ENCODE measurements at regions not wholly inside any gene's neighbourhood (a gene's known extent, or its start where the extent isn't known, plus 50 kb on each side); places are given as distances from the start of the nearest gene placed in this dataset.

DNA sequence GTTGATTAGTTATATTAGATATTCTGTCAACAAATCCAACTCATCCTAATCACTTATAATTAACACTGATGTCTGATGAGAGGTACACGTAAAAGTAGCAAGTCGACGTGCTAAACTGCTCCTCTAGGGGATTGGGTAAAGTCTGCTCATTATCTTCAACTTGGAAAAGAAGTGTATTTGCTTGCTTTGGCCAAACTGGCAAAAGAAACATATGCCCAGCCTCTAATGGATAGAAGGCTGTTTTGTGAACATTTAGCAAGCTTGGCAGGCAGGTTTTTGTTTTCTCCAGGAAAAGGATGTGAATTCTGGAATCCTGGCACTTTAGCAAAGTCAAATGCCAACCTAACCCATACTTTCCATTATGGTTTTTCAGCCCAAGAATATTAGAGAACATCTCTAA lies 264.8 kb downstream of the TBL1XR1 start:
- no peak for DNase-seq (ENCODE audit: low read depth)

DNA sequence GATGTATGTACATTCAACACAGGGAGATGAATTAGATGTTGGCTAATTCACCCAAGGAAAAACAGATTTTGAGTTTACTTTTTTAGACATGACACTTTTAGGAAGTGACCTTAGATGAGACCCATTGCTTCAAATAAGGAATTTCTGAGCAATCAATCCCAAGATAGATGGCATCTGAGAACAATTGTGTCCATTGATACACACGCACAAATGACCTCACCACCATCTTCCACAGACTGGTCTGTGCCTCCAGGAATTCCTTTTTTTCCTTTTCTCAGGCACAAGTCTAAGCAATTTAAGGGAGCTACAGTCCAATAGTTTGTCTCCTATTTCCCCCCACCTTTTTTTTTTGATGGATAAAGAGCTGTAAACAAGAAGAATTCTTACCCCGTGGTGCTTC lies 265.3 kb downstream of the TBL1XR1 start:
- DNase-seq (ENCODE audit: low read depth), result no peak

DNA sequence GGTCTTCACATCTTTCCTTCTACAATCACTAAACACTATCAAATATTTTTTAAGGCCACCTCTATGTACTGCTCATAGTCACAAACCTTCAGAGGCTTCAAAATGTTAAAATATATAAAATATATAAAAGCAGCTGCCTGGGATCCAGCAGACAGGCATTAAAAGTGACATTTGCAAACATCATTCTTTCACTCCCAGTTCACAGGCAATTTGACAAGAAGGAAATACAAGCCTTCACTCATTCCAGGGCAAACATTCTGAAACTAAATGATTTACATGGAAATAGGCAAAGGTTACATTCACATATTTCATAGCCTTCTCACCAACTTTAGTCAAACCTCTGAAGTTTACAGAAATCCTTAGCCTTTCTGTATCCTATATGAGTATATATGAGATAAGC lies 266.3 kb downstream of the TBL1XR1 start:
- DNase-seq (ENCODE audit: low read depth), result no peak

DNA sequence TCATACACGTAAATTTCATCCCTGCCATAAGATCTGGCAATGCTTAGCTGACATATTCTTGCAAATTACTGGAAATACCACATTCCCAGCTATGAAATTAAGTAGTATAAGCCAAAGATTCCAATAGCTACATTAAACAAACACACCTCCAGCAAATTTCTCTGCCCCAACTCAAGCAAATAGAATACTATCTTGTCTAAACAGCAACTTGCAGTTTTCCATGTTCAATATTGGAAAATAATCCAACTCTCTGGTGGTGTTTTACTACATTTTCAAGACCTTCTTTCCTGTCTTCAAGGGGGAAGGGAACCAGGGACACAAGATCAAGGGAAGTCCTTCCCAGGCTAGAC lies 268.7 kb downstream of the TBL1XR1 start:
- no peak for DNase-seq (ENCODE audit: low read depth)

DNA sequence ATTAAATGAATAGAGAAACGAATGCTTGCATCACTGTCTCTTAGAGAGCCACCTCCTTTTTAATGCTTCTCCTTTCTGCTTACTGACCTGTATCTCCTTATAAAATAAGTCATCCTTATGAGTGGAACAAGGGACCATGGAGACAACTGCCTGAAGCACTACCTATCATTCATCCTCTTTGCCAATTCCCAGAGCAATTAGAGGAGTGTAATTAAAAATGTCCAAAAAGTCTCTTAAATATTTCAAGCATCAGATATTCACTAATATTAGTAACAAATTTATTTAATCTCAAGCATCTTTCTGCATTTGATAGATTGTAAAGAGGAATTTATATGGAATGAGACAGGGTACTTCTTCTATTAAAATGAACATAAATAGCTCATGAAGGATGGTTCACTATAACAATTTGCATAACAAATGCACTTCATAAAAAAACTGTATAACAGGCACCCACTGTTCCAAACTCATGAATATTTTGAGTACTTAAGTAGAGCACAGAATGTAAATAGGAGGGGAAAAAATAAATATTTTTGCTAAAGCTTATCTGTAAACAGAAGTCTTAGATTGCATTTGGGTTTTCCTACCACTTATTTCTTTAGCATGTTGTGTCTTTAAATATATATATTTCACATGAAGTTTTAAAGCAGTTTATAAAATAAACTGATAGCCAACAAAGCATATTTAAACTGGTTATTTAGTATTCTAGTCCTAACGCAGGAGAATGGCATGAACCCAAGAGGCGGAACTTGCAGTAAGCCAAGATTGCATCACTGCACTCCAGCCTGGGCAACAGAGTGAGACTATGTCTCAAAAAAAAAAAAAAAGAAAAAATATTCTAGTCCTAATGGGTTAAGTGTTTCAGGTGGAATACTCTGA lies 269.3 kb downstream of the TBL1XR1 start:
- no peak for DNase-seq (ENCODE audit: low read depth)

DNA sequence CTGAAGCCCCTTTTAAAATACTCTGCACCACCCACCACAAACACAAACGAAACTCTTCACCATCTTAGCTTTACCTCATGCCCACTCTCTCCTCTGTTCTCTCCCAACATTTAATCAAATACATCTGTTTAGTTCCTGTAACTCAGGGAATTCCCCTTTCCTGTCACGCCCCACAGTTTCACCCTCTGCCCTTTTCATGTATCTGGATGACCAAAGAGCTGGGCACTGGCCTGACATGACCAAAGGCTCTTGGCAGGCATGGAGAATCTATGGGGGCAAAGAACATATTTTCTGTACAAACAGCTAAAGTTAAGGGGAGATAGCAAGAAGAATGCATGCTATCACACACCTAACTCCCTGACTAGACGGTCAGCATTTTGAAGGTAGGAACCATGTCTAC lies 270.0 kb downstream of the TBL1XR1 start:
- no peak for DNase-seq (ENCODE audit: low read depth)

DNA sequence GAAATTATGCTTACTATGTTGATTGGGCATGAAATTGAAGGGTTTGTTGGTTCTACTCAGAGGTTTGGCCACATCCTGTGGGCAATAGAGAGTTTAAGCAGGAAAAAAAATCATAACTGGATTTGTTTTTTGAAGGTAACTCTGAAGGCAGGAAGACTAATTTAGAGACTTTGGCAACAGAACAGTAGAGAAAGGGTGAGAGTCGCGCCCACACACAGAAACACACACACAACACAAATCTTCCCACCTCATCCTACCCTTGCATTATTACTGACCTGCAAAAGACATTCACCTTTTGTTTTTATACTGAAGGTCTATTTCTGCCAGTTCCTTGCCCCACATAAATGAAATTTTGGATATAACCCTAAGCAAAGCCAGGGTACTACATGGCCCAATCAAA lies 270.6 kb downstream of the TBL1XR1 start:
- no peak for DNase-seq (ENCODE audit: low read depth)

DNA sequence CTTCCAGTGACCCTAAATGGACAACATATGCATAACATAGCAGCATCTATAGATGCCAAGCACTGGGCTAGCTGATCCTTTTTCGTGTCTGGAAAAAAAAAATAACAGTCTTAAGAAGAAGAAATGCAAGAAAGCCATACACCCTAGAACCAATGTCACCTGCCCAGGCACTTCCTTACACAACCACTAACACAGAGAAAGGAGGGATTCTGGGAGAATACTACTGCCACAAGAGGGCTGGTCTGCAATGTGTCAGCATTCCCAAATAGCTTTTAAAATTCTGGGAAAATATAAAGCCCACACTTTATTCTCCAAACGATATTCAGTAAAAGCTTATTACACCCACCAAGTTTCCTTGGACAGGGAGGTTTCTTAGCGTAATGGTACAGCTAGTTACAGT lies 271.2 kb downstream of the TBL1XR1 start:
- DNase-seq (ENCODE audit: low read depth), result no peak

DNA sequence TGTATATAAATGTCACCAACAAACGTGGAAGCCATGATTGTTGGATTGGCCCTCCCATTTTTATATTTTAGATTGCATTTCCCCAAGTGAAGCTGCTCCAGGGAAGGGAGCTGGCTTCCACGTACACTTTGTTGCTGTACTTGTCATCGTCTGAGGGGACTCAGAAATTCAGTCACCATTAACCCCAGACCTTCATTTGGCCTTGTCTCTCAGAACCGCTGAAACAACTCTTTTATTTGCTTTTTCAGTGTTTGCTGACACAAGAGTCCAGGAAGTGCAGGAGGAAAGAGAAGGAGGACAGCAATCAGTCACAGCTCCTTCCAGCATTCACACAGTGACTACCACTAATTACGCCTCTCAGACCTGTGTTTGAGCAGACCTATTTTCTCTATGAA lies 276.5 kb downstream of the TBL1XR1 start:
- no peak for DNase-seq (ENCODE audit: low read depth)

DNA sequence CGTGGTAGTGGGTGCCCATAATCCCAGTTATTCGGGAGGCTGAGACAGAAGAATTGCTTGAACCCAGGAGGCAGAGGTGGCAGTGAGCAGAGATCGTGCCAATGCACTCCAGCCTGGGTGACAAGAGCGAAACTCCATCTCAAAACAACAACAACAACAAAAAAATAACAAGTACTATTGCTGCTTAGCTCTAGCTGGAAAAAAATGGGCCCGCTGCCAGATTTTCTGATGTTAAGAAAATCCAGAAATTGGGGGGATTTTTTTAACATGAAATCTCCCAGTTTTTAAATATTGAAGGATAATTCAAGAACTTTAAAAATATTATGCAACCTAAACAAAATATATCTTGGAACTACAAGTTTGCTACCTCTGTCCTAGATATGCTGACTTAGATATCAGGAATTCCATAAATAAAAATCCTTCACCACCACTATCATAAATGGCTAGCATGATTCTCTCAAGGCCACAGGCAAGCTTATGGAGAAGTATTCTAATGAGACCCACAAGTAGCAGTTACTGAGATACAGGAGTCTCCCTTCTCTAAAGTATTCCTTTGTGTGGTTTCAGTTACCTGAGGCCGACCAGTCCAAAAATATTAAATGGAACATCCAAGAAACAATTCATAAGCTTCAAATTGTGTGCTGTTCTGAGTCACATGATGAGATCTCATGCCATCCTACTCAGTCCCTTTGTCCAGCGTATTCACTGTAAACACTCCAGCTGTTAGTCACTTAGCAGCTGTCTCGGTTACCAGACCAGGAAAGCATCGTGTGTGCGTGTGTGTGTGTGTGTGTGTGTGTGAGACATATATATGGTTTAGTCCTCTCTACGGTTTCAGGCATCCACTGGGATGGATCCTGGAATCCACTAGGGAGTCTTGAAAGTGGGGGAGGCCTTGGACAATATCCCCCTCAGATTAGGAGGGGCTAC lies 277.2 kb downstream of the TBL1XR1 start:
- no peak for DNase-seq (ENCODE audit: low read depth)

DNA sequence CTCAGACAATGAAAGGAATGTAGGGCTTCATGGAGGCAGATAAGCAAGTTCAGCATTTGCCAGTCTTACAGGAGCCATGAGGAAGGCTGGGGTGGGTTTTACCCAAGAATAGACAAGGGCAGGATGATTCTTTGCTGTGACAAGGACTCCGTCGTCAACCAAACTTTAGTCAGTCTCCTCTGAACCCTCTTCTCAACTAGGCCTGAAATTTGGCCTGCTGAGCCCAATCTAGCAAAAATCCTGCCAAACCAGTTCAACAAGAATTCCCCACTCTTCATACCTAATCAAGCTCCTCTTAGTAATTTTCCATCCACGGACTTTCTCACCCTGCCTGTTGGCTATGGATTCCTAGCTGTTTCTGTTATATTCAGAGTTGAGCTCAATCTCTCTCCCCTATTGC lies 280.5 kb downstream of the TBL1XR1 start:
- no peak for DNase-seq (ENCODE audit: low read depth)

DNA sequence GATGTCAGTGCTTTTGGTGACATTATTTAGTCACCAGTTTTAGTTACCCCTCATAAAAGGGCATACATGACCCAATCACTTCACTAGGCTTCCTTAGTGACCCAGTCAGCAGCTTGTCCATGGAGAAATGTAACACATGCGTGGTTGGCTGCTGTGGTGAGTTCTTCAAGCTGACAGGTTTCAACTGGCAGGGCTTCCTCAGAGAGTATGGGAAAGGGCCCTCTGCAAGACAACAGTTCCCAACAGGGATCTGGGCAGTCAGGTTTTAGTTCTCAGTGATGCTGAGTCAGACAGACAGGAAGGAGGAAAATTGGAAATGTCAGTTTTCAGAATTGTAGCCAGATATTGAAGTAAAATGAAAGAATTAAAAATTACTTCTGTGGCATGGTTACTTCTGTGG lies 282.5 kb downstream of the TBL1XR1 start:
- DNase-seq (ENCODE audit: low read depth), result no peak

DNA sequence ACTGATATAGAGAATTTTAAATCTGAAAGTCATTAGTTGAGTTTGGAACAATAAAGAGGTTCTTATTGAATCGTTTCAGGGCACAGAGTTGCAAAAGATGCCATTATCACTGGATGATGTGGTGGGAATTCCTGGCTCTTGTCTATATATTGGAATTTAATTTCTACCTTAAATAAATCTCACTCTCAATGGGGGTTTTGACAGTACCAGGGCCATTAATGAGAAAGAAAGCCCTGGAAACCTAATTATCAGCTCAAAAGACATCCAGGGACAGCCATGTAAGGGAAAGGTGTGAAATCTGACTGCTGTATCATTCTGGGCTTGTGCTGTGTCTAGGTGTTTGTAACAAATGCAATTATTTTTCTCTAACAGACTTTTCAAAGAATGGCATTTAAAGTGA lies 285.7 kb downstream of the TBL1XR1 start:
- DNase-seq (ENCODE audit: low read depth), result no peak

DNA sequence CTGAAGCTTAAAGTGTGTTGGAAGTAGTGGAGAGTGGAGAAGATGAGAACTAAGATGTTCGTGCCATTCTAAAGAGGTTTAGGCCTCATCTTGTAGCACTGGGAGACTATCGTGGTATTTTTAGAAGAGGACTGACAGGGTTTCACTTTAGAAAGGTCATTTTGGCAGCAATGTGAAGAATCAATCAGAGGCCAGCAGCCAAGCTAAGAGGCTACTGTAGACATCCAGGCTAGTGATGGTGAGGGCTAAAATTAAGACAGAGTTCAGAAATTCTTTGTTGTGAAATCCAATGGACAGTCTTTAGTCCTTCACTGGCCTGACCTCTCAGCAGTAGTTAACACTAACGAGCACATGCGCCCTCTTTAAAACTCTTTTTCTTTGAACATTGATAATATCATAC lies 288.2 kb downstream of the TBL1XR1 start:
- no peak for DNase-seq (ENCODE audit: low read depth)

DNA sequence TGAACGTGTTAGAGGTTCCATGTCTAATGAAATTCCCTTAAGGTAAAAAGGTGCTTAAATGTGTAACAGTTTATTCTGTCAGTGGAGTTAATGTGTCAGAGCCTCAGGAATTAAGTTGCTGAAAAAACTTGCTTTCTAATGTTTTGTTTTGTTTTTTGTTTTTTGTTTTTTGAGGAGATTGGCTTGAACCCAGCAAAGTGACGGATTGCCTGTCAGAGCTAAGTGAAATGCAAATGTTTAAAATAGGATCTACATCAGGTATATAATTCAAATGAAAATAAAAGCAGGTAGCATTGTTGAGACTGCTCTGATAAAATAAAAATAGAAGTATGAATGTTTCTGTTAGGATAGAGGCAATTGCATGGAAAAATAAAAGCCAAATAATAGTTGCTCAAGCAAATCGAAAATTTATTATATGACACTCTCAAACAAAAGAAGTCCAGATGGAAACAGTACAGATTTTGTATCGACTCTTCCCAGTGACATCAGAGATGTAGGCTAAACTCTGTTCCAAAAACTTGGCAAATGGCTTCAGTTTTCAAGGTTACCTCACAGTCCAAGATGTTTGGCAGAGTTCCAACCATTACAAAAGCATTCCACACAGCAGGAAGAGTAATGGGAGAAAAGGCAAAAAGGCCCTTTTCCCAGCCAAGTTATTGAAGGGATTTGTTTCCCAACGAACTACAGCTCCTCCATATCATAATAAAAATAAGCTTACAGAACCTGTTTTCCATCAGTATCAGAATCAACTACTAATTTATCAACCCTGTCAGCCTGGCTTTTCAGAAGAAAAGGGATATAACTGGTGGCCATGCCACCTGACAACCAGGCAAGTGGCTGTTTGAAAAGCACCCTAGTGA lies 291.0 kb downstream of the TBL1XR1 start:
- DNase-seq (ENCODE audit: low read depth), result no peak

DNA sequence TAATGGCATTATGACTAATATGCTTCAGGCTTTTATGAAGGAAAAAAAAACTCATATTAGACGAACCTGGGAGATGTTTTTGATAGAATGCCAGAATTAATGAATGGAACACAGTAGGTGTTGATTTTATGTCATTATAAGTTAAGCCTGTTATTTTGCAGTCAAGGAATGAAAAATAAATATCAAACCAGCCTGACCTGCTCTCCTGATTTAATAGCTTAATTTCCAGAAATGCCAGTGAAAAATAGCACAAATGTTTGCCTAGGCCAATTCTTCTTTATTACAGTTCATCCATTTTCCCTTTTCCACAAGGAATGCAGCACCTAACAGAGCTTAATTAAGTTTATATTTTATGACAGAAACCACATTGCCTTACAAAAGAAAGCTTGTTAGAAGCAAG lies 292.0 kb downstream of the TBL1XR1 start:
- DNase-seq (ENCODE audit: low read depth), result no peak

DNA sequence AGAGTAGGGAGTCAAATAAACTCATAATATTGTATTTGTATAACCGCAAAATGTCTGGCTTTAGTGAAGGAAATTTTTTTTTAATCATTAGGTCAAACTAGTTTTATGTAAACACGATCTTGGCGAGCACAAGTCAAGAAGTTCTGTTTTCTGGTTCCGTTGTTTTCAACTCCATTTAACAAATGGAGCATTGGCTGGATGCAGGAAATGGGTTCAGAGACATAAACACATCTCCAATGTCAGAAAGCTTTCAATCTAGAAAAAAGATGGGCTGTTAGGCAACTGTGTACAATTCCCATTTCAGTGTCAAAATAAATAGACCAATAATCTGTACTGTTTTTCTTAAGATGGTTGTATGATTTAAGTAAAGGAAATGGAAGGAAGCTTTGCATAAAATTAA lies 292.8 kb downstream of the TBL1XR1 start:
- DNase-seq (ENCODE audit: low read depth), result no peak

DNA sequence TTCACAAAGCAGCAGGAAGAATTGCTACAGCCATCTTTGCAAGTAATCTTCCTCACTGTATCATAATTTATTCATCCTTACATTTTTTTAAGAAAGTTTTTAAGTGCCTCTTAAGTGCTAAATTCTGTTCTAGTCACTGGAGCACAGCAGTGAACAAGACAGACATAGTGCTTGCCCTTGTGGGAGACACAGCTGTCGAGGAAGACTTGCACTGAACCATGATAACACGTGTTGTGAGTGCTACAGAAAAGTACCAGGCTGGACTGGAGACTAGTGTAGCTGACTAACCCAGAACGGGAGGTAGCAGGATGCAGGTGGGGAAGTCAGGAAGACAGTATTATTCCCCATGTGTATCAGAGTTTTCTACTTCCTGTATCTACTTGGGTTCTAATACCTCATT lies 300.6 kb downstream of the TBL1XR1 start:
- no peak for DNase-seq (ENCODE audit: low read depth)

DNA sequence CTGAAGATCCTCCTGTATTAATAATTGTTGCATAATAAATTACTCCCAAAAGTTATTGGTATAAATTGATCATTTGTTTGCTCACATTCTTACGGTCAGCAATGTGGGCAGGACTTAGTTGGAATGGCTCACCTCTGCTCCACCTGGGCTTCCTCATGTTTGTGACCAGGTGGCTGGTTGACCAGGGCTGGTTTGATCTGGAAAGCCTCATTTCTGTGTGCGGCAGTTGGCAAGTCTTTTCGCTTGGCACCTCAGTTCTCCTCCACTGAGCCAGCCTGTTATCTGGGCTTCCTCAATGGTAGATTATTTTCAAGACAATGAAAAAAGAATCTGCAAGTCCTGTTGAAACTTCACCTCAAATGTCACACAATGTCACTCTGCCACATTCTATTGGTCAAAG lies 301.1 kb downstream of the TBL1XR1 start:
- no peak for DNase-seq (ENCODE audit: low read depth)

DNA sequence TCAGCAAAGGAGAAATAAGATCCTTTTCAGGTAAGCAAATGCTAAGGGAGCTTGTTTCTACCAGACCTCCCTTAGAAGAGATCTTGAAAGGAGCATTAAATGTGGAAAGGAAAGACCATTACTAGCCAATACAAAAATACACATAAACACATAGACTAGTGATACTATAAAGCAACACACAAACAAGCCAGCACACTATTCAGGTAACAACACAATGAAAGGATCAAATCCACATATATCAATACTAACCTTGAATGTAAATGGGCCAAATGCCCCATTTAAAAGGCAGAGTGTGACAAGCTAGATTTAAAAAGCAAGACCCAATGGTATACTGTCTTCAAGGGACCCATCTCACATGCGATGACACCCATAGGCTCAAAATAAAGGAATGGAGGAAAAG lies 317.6 kb downstream of the TBL1XR1 start:
- no peak for DNase-seq (ENCODE audit: low read depth)

DNA sequence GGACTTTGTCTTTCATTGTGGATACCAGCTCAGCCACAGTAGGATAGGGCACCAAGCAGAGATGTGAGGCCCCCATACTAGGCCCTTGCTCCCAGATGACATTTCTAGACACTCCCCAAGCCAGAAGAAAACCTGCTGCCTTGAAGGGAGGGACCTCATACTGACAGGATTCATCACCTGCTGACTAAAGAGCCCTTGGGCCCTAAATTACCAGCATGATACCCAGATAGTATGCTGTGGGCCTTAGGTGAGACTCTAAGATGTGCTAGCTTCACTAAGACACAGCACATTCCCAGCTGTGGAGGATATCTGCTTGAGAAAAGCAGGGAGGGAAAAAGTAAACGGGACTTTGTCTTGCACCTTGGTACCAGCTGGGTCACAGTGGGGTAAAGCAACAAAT lies 324.0 kb downstream of the TBL1XR1 start:
- DNase-seq (ENCODE audit: low read depth), result no peak

DNA sequence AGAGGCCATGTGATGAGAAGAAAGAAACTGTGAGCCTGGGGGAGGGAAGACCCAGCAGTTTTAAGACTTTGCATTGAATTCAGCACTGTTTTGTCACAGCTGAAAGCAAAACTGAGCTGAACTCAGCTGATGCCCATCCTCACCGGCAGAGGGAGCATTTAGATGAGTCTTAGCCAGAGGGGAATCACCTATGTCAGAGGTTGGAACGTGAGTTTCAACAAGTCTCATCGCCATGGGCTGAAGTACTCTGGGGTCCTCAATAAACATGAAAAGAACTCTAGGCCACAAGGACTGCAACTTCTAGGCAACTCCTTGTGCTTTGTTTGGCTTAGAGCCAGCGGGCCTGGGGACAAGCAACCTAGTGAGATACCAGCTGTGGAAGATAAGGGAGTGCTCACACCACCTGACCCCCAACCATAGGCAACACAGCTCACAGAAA lies 324.5 kb downstream of the TBL1XR1 start:
- DNase-seq (ENCODE audit: low read depth), result peak; percentile 28

All from stimulated activated CD8-positive, alpha-beta memory T cell treated with anti-CD3 and anti-CD28 coated beads, Interleukin-4, amount 100 ng/mL, for 24 hours (primary cell).